HepG2 (cell line): ENCODE measurements at regions not wholly inside any gene's neighbourhood (a gene's known extent, or its start where the extent isn't known, plus 50 kb on each side); places are given as distances from the start of the nearest gene placed in this dataset.
A peak's percentile ranks its signal among the peaks of the same experiment; 100 is the strongest.

ENCODE experiments used
- ATAC-seq: fragments of 200-7000 bp; cut with Tn5 transposase; 3 replicates; pipeline ENCODE4 v1.9.1; 2020; ENCODE audit warnings: mild to moderate bottlenecking, moderate library complexity
- BruUV-seq: library from RNA; stranded (reverse); fragments of 400-500 nt; replicated peaks from 2 replicates; lab custom pipeline; 2021; lab: Mats Ljungman, UMichigan
- CTCF ChIA-PET: fragments of 300-600 bp; formaldehyde crosslinking; extraction: SDS; loops from one replicate; lab custom pipeline; 2021; ENCODE audit warnings: low total read pairs, inconsistent platforms, low intra/inter-chr PET ratio; lab: Yijun Ruan, JAX
- POLR2A ChIA-PET: fragments of 350-600 bp; sonication (Branson Sonifier 250); formaldehyde crosslinking; loops from one replicate; lab custom pipeline; 2020; ENCODE audit warnings: antibody characterized with exemption, inconsistent platforms; lab: Yijun Ruan, JAX
- DNase-seq: peaks from one replicate; pipeline ENCODE4 v3.0.0-alpha.2; 2015; ENCODE audit warnings: low spot score
- FAIRE-seq: peaks from 3 replicates; lab custom pipeline; 2011; peaks lifted over from hg19 to GRCh38; lab: Jason Lieb, UNC
- H2AFZ ChIP-seq: one replicate; pipeline ENCODE4 v1.6.1; 2011; ENCODE audit warnings: low read length, inconsistent platforms
- H3K27ac ChIP-seq: fragments of 300-600 bp; 3 replicates; pipeline ENCODE4 v1.8.0; 2011; ENCODE audit warnings: mixed run types, mild to moderate bottlenecking, mixed read lengths, low read length, inconsistent platforms; ENCODE audit not compliant: insufficient read depth; ENCODE audit errors: extremely low read length
- H3K27me3 ChIP-seq, 2 experiments: fragments of 200-600 bp in 1 of 2; 2 replicates in 1 of 2; 3 replicates in 1 of 2; pipeline versions ENCODE4 v1.6.0 to v1.8.0; 2011; ENCODE audit warnings: low read length in 2 of 2, mild to moderate bottlenecking in 2 of 2, moderate library complexity in 2 of 2, inconsistent platforms in 1 of 2; ENCODE audit not compliant: insufficient read depth in 2 of 2, control insufficient read depth in 1 of 2
- H3K36me3 ChIP-seq, 2 experiments: fragments of 200-600 bp in 1 of 2; replicated peaks in 1 of 2; 2 replicates in 1 of 2; 3 replicates in 1 of 2; pipeline versions ENCODE4 v1.5.1 to v1.8.0; 2011; ENCODE audit warnings: low read length in 2 of 2, inconsistent platforms in 1 of 2; ENCODE audit not compliant: insufficient read depth in 2 of 2, control insufficient read depth in 1 of 2
- H3K4me1 ChIP-seq: 2 replicates; pipeline ENCODE4 v1.5.1; 2012; ENCODE audit warnings: low read length, inconsistent platforms; ENCODE audit not compliant: insufficient read depth
- H3K4me2 ChIP-seq: 2 replicates; pipeline ENCODE4 v1.6.0; 2011; ENCODE audit warnings: low read depth, low read length, inconsistent platforms
- H3K4me3 ChIP-seq, 3 experiments: fragments of 200-600 bp in 1 of 3; sonication (generic), shearing (Covaris generic) in 1 of 3; replicated peaks in 1 of 3; 2 replicates each; pipeline ENCODE4 v1.5.1; 2011 to 2016; ENCODE audit warnings: low read length in 3 of 3, inconsistent platforms in 2 of 3, low read depth in 2 of 3, mild to moderate bottlenecking in 2 of 3, control low read depth in 1 of 3, mixed read lengths in 1 of 3; ENCODE audit not compliant: insufficient read depth in 1 of 3
- H3K79me2 ChIP-seq: one replicate; pipeline ENCODE4 v1.6.1; 2011; ENCODE audit warnings: low read length, inconsistent platforms; ENCODE audit not compliant: insufficient read depth
- H3K9ac ChIP-seq: 2 replicates; pipeline ENCODE4 v1.6.0; 2011; ENCODE audit warnings: mild to moderate bottlenecking, low read depth, low read length, inconsistent platforms; ENCODE audit not compliant: insufficient read depth
- H3K9me3 ChIP-seq: 2 replicates; pipeline ENCODE4 v1.5.1; 2012; ENCODE audit warnings: mild to moderate bottlenecking, low read length
- H4K20me1 ChIP-seq: 2 replicates; pipeline ENCODE4 v1.6.0; 2011; ENCODE audit warnings: inconsistent platforms, mild to moderate bottlenecking, low read length, moderate library complexity; ENCODE audit not compliant: insufficient read depth
- ELF1 ChIP-seq: sonication (generic); formaldehyde crosslinking; IDR thresholded peaks from 2 replicates; pipeline ENCODE4 v1.4.0; 2020; ENCODE audit warnings: missing genetic modification reagents
- HNRNPUL1 ChIP-seq: fragments of 200-400 bp; formaldehyde crosslinking; IDR thresholded peaks from 2 replicates; pipeline ENCODE4 v1.6.1; 2017; ENCODE audit warnings: low read depth, mild to moderate bottlenecking, low read length, moderate library complexity
- HOXD1 ChIP-seq: sonication (generic); formaldehyde crosslinking; IDR thresholded peaks from 2 replicates; pipeline ENCODE4 v1.5.0; 2020; ENCODE audit warnings: missing genetic modification reagents
- MAFK ChIP-seq, 2 experiments: IDR thresholded peaks in 1 of 2; conservative IDR thresholded peaks in 1 of 2; 2 replicates each; pipeline ENCODE4 v1.6.1; 2011; ENCODE audit warnings: improper control_type of control experiment in 2 of 2, low read length in 2 of 2
- MZF1 ChIP-seq: sonication (generic); formaldehyde crosslinking; IDR thresholded peaks from 2 replicates; pipeline ENCODE4 v1.8.1; 2023; ENCODE audit warnings: mild to moderate bottlenecking, missing genetic modification reagents, borderline replicate concordance
- NR3C1 ChIP-seq: sonication (generic); formaldehyde crosslinking; IDR thresholded peaks from 2 replicates; pipeline ENCODE4 v1.4.0; 2020; ENCODE audit warnings: missing genetic modification reagents
- PCBP2 ChIP-seq: fragments of 200-400 bp; formaldehyde crosslinking; optimal IDR thresholded peaks from 2 replicates; pipeline ENCODE3; 2018; ENCODE audit warnings: low read length, low read depth; ENCODE audit not compliant: poor library complexity, severe bottlenecking
- PTBP1 ChIP-seq: fragments of 200-400 bp; formaldehyde crosslinking; IDR thresholded peaks from 2 replicates; pipeline ENCODE4 v1.6.1; 2018; ENCODE audit warnings: low read length, low read depth; ENCODE audit not compliant: poor library complexity, severe bottlenecking
- ZBTB42 ChIP-seq: sonication (generic); formaldehyde crosslinking; IDR thresholded peaks from 2 replicates; pipeline ENCODE4 v1.5.0; 2020; ENCODE audit warnings: mild to moderate bottlenecking, missing genetic modification reagents
- ZFP90 ChIP-seq: sonication (generic); formaldehyde crosslinking; IDR thresholded peaks from 2 replicates; pipeline ENCODE4 v1.8.0; 2022; ENCODE audit warnings: missing genetic modification reagents, mild to moderate bottlenecking, inconsistent platforms, borderline replicate concordance
- ZNF383 ChIP-seq: sonication (generic); formaldehyde crosslinking; IDR thresholded peaks from 2 replicates; pipeline ENCODE4 v1.4.0; 2020; ENCODE audit warnings: missing genetic modification reagents, mild to moderate bottlenecking, borderline replicate concordance
- ZNF614 ChIP-seq: IDR thresholded peaks from 2 replicates; pipeline ENCODE4 v1.6.1; 2018; ENCODE audit warnings: missing biosample characterization, missing genetic modification reagents, inconsistent platforms, borderline replicate concordance
- ZNF619 ChIP-seq: sonication (generic); formaldehyde crosslinking; IDR thresholded peaks from 2 replicates; pipeline ENCODE4 v1.4.0; 2020; ENCODE audit warnings: mild to moderate bottlenecking, missing genetic modification reagents
- WGBS: methylation state at CpG from one replicate; pipeline ENCODE4 v1.1.6; 2017; ENCODE audit warnings: low lambda C conversion rate; 5-methylcytosine and 5-hydroxymethylcytosine counted together
- in situ Hi-C: cut with HindIII; loops from 2 replicates; pipeline ENCODE4 v1.10.0; 2017; ENCODE audit warnings: low pct_unique_long_range_greater_than_20kb; ENCODE audit not compliant: extremely low pct_ligation_motif_present
- intact Hi-C: fragments of 100-400 bp; cut with micrococcal nuclease; formaldehyde crosslinking; loops from one replicate; pipeline ENCODE4 v1.10.0; 2022; ENCODE audit not compliant: unreplicated experiment

GRCh38 chr6:139919107-139920026, 544.9 kb upstream of the CITED2 start:
- Histone ChIP-seq H2AFZ (no peak overlapping the region), H3K9ac (no peak overlapping the region), H4K20me1 (no peaks in the 10 kb centered on the region), H3K4me1 (no peaks in the 10 kb centered on the region), H3K27me3 (no peaks in the 10 kb centered on the region), H3K27ac (no peak overlapping the region), H3K4me2 (no peak overlapping the region), H3K79me2 (no peaks in the 10 kb centered on the region), H3K9me3 (no peaks in the 10 kb centered on the region)
- FAIRE-seq (no peak), DNase-seq (no peak), ATAC-seq (no peak)
- intact Hi-C loops (no loop called here), in situ Hi-C loops (no loop called here)
- POLR2A ChIA-PET: no interaction called here
- 39% methylated on average over 8 of the region's 8 CpGs for WGBS
- no peak for TF ChIP-seq MZF1 (CRISPR knock-in tag)
- TF ChIP-seq MAFK (conservative IDR thresholded peaks at IDR 0.05 in 1 of 2, IDR thresholded peaks at IDR 0.05 in 1 of 2; ENCODE audit: low read length in 2 of 2): 0 out of 4 replicates have a peak, but pooled peaks of 1 of the 2 experiments have one; percentile 2
- TF ChIP-seq, all 625 proteins: peak for 1
- Histone ChIP-seq H3K4me3 (no peak overlapping the region), H3K36me3 (no peaks in the 10 kb centered on the region)
- CTCF ChIA-PET: no interaction called here
- BruUV-seq: no TSS peak

- ChIA-PET CTCF (no interaction called here), POLR2A (no interaction called here)
- Histone ChIP-seq H3K79me2 (no peaks in the 10 kb centered on the region), H4K20me1 (no peaks in the 10 kb centered on the region), H2AFZ (no peak overlapping the region), H3K9ac (no peak overlapping the region), H3K36me3 (no peaks in the 10 kb centered on the region), H3K27me3 (no peaks in the 10 kb centered on the region), H3K4me2 (no peak overlapping the region), H3K4me3 (no peak overlapping the region), H3K27ac (no peak overlapping the region), H3K4me1 (no peaks in the 10 kb centered on the region), H3K9me3 (no peaks in the 10 kb centered on the region)
- intact Hi-C loops: no loop called here
- no TSS peak for BruUV-seq
- WGBS: 48% methylated on average over 7 of the region's 7 CpGs
- ATAC-seq: no peak
- in situ Hi-C loops: no loop called here
- no peak for DNase-seq
- FAIRE-seq: no peak
- TF ChIP-seq PTBP1 (no peak), ZNF383 (no peak), ZFP90 (no peak), ZBTB42 (CRISPR knock-in tag) (no peak), ZNF619 (no peak), PCBP2 (no peak), HNRNPUL1 (no peak), ELF1 (CRISPR knock-in tag) (no peak), HOXD1 (CRISPR knock-in tag) (no peak), NR3C1 (CRISPR knock-in tag) (no peak), ZNF614 (CRISPR knock-in tag) (no peak)
Measured at GRCh38 chr6:139917951-139918630, 543.6 kb upstream of the CITED2 start.
